DND-41 (cell line): ENCODE measurements at regions not wholly inside any gene's neighbourhood (a gene's known extent, or its start where the extent isn't known, plus 50 kb on each side); places are given as distances from the start of the nearest gene placed in this dataset.

Experiments used
- ATAC-seq: fragments of 200-7000 bp; cut with Tn5 transposase; 3 replicates; pipeline ENCODE4 v1.9.1; 2021; ENCODE audit warnings: low read depth; ENCODE audit not compliant: insufficient read depth
- DNase-seq: peaks from one replicate; pipeline ENCODE4 v3.0.0-alpha.2; 2020
- H2AFZ ChIP-seq: 2 replicates; pipeline ENCODE4 v1.6.0; 2012; ENCODE audit warnings: low read depth, low read length
- H3K27ac ChIP-seq: 2 replicates; pipeline ENCODE4 v1.5.1; 2012; ENCODE audit warnings: low read length, inconsistent platforms
- H3K27me3 ChIP-seq: fragments of 200-600 bp; sonication (generic); 2 replicates; pipeline ENCODE4 v1.6.0; 2012; ENCODE audit warnings: low read length, mild to moderate bottlenecking, inconsistent platforms; ENCODE audit not compliant: insufficient read depth, poor library complexity
- H3K36me3 ChIP-seq: 2 replicates; pipeline ENCODE4 v1.5.1; 2012; ENCODE audit warnings: low read length, inconsistent platforms; ENCODE audit not compliant: insufficient read depth
- H3K4me1 ChIP-seq: 2 replicates; pipeline ENCODE4 v1.5.1; 2012; ENCODE audit warnings: mild to moderate bottlenecking, low read length; ENCODE audit not compliant: insufficient read depth
- H3K4me2 ChIP-seq: 2 replicates; pipeline ENCODE4 v1.6.0; 2012; ENCODE audit warnings: mild to moderate bottlenecking, moderate library complexity, low read length, inconsistent platforms; ENCODE audit not compliant: insufficient read depth
- H3K4me3 ChIP-seq, 2 experiments: fragments of 200-600 bp in 1 of 2; shearing (Covaris generic) in 1 of 2; 2 replicates each; pipeline ENCODE4 v1.5.1; 2012 to 2016; ENCODE audit warnings: inconsistent platforms in 2 of 2, low read length in 2 of 2, mild to moderate bottlenecking in 2 of 2, low read depth in 1 of 2, moderate library complexity in 1 of 2
- H3K79me2 ChIP-seq: 2 replicates; pipeline ENCODE4 v1.6.0; 2012; ENCODE audit warnings: low read length, inconsistent platforms; ENCODE audit not compliant: insufficient read depth
- H3K9ac ChIP-seq: 2 replicates; pipeline ENCODE4 v1.6.0; 2012; ENCODE audit warnings: low read depth, mild to moderate bottlenecking, inconsistent platforms, low read length, moderate library complexity
- H3K9me3 ChIP-seq: 2 replicates; pipeline ENCODE4 v1.5.1; 2012; ENCODE audit warnings: low read length, moderate library complexity, mild to moderate bottlenecking, inconsistent platforms; ENCODE audit not compliant: insufficient read depth, severe bottlenecking
- H4K20me1 ChIP-seq: 2 replicates; pipeline ENCODE4 v1.6.0; 2012; ENCODE audit warnings: low read length; ENCODE audit not compliant: insufficient read depth
- EZH2 ChIP-seq: IDR thresholded peaks from 3 replicates; pipeline ENCODE4 v1.6.1; 2012; ENCODE audit warnings: borderline replicate concordance, low read depth, mild to moderate bottlenecking, moderate library complexity, low read length, inconsistent platforms; ENCODE audit not compliant: severe bottlenecking
- TF ChIP-seq, protein P1 (sequence below): IDR thresholded peaks from 2 replicates; pipeline ENCODE4 v1.5.1; 2012; ENCODE audit warnings: borderline replicate concordance, low read length, moderate library complexity, mild to moderate bottlenecking; ENCODE audit not compliant: poor library complexity, severe bottlenecking; ENCODE audit errors: extremely low read depth

- Histone ChIP-seq H3K4me3 (no peak overlapping the region), H3K79me2 (no peaks in the 10 kb centered on the region), H3K9me3 (no peaks in the 10 kb centered on the region), H3K36me3 (no peaks in the 10 kb centered on the region), H4K20me1 (no peaks in the 10 kb centered on the region), H2AFZ (peak overlapping the region; percentile 77), H3K9ac (no peak overlapping the region), H3K27ac (no peak overlapping the region), H3K4me1 (peaks cover 22% of the 10 kb centered on the region), H3K27me3 (peaks cover 2% of the 10 kb centered on the region), H3K4me2 (peak overlapping the region; percentile 45)
- TF ChIP-seq EZH2, result no peak
- TF ChIP-seq, protein P1, sequence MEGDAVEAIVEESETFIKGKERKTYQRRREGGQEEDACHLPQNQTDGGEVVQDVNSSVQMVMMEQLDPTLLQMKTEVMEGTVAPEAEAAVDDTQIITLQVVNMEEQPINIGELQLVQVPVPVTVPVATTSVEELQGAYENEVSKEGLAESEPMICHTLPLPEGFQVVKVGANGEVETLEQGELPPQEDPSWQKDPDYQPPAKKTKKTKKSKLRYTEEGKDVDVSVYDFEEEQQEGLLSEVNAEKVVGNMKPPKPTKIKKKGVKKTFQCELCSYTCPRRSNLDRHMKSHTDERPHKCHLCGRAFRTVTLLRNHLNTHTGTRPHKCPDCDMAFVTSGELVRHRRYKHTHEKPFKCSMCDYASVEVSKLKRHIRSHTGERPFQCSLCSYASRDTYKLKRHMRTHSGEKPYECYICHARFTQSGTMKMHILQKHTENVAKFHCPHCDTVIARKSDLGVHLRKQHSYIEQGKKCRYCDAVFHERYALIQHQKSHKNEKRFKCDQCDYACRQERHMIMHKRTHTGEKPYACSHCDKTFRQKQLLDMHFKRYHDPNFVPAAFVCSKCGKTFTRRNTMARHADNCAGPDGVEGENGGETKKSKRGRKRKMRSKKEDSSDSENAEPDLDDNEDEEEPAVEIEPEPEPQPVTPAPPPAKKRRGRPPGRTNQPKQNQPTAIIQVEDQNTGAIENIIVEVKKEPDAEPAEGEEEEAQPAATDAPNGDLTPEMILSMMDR, result peak; percentile 96
- DNase-seq (peak; percentile 70), ATAC-seq (peak; percentile 65)
These were observed 84.6 kb upstream of the CPSF6 start for GRCh38 chr12:69154585-69155363.

GRCh38 chr12:69157023-69157655, 82.2 kb upstream of the CPSF6 start:
- Histone ChIP-seq H3K9me3 (no peaks in the 10 kb centered on the region), H3K79me2 (no peaks in the 10 kb centered on the region), H3K4me2 (peak overlapping the region; percentile 62), H3K9ac (peak overlapping the region; percentile 38), H4K20me1 (no peaks in the 10 kb centered on the region), H3K36me3 (no peaks in the 10 kb centered on the region), H3K4me1 (peaks cover 22% of the 10 kb centered on the region), H2AFZ (peak overlapping the region; percentile 94), H3K27ac (no peak overlapping the region), H3K27me3 (no peaks in the 10 kb centered on the region), H3K4me3 (peak overlapping the region in 1 of 2 experiments; percentile 53; a peak in 2 of 4 replicates)
- TF ChIP-seq, protein P1, result peak; percentile 99
- no peak for TF ChIP-seq EZH2
- DNase-seq (peak; percentile 89), ATAC-seq (peak; percentile 96)

- ATAC-seq (no peak), DNase-seq (peak; percentile 5)
- H3K36me3 ChIP-seq, result no peaks in the 10 kb centered on the region
- no peaks in the 10 kb centered on the region for H3K79me2 ChIP-seq
- no peaks in the 10 kb centered on the region for H3K9me3 ChIP-seq
- H2AFZ ChIP-seq, result no peak overlapping the region
- no peak overlapping the region for H3K9ac ChIP-seq
- H3K4me2 ChIP-seq, result no peak overlapping the region
- peaks cover 6% of the 10 kb centered on the region for H3K4me1 ChIP-seq
- no peak overlapping the region for H3K4me3 ChIP-seq
- TF ChIP-seq, protein P1, result no peak
- TF ChIP-seq EZH2, result no peak
- no peak overlapping the region for H3K27ac ChIP-seq
- H4K20me1 ChIP-seq, result no peaks in the 10 kb centered on the region
- H3K27me3 ChIP-seq, result no peaks in the 10 kb centered on the region
These were observed 77.5 kb upstream of the CPSF6 start for GRCh38 chr12:69161829-69162228.
